Mammary epithelial cell (primary cell): ENCODE measurements at regions not wholly inside any gene's neighbourhood (a gene's known extent, or its start where the extent isn't known, plus 50 kb on each side); places are given as distances from the start of the nearest gene placed in this dataset.

ENCODE experiments used
- CTCF ChIP-seq, 2 donors: IDR thresholded peaks in 1 of 2; conservative IDR thresholded peaks in 1 of 2; 2 replicates each; pipeline ENCODE4 v1.5.1; 2011 to 2012; ENCODE audit warnings: inconsistent platforms in 2 of 2, low read length in 2 of 2, mild to moderate bottlenecking in 2 of 2, control low read depth in 1 of 2, low read depth in 1 of 2; ENCODE audit not compliant: insufficient read depth in 1 of 2; ENCODE audit errors: extremely low read depth in 1 of 2
- EZH2 ChIP-seq: IDR thresholded peaks from 2 replicates; pipeline ENCODE4 v1.6.1; 2012; ENCODE audit warnings: low read length, inconsistent platforms, borderline replicate concordance

GRCh38 chr2:43038696-43039094, 187.7 kb downstream of the ZFP36L2 start:
- TF ChIP-seq EZH2 = no peak
- no peak for TF ChIP-seq CTCF (conservative IDR thresholded peaks at IDR 0.05 in 1 of 2, IDR thresholded peaks at IDR 0.05 in 1 of 2; ENCODE audit: extremely low read depth in 1 of 2, insufficient read depth in 1 of 2, low read depth in 1 of 2, low read length in 2 of 2)
